ENCODE measurements at regions not wholly inside any gene's neighbourhood (a gene's known extent, or its start where the extent isn't known, plus 50 kb on each side); places are given as distances from the start of the nearest gene placed in this dataset.

GRCh38 chr11:113628912-113629311 is 77.2 kb downstream of the TMPRSS5 start:
- TF ChIP-seq EZH2phosphoT487 (IDR thresholded peaks at IDR 0.05; ENCODE audit: borderline replicate concordance) (no peak), CTCF (conservative IDR thresholded peaks at IDR 0.05; ENCODE audit: low read length) (no peak)
- Histone ChIP-seq H3K36me3 (ENCODE audit: insufficient read depth, low read length) (no peaks in the 10 kb centered on the region), H3K4me1 (ENCODE audit: insufficient read depth, low read length, poor library complexity, severe bottlenecking) (no peaks in the 10 kb centered on the region), H3K9me3 (ENCODE audit: insufficient read depth, low read depth, low read length) (no peaks in the 10 kb centered on the region), H2AFZ (ENCODE audit: low read length) (no peak overlapping the region), H3K9ac (ENCODE audit: low read depth, low read length, poor library complexity, severe bottlenecking) (no peak overlapping the region), H3F3A (ENCODE audit: low read depth) (no peaks in the 10 kb centered on the region), H3K79me2 (ENCODE audit: insufficient read depth, low read length) (no peaks in the 10 kb centered on the region), H3K27me3 (ENCODE audit: insufficient read depth, low read length, poor library complexity, severe bottlenecking) (no peaks in the 10 kb centered on the region), H3K4me3 (ENCODE audit: low read length, poor library complexity, severe bottlenecking) (no peak overlapping the region), H4K20me1 (ENCODE audit: insufficient read depth, low read length, poor library complexity, severe bottlenecking) (no peaks in the 10 kb centered on the region), H3K9me2 (replicated peaks; ENCODE audit: low read depth, low read length) (no peaks in the 10 kb centered on the region), H3K4me2 (ENCODE audit: low read depth, low read length, poor library complexity, severe bottlenecking) (no peak overlapping the region)

GRCh38 chr11:113627946-113628345 is 78.2 kb downstream of the TMPRSS5 start:
- Histone ChIP-seq H3K4me2 (ENCODE audit: low read depth, low read length, poor library complexity, severe bottlenecking) (no peak overlapping the region), H3K4me3 (ENCODE audit: low read length, poor library complexity, severe bottlenecking) (no peak overlapping the region), H3K4me1 (ENCODE audit: insufficient read depth, low read length, poor library complexity, severe bottlenecking) (no peaks in the 10 kb centered on the region), H3K36me3 (ENCODE audit: insufficient read depth, low read length) (no peaks in the 10 kb centered on the region), H3K9me3 (ENCODE audit: insufficient read depth, low read depth, low read length) (no peaks in the 10 kb centered on the region), H3K9ac (ENCODE audit: low read depth, low read length, poor library complexity, severe bottlenecking) (no peak overlapping the region), H3K79me2 (ENCODE audit: insufficient read depth, low read length) (no peaks in the 10 kb centered on the region), H3K27me3 (ENCODE audit: insufficient read depth, low read length, poor library complexity, severe bottlenecking) (no peaks in the 10 kb centered on the region), H3K9me2 (replicated peaks; ENCODE audit: low read depth, low read length) (no peaks in the 10 kb centered on the region), H4K20me1 (ENCODE audit: insufficient read depth, low read length, poor library complexity, severe bottlenecking) (no peaks in the 10 kb centered on the region), H2AFZ (ENCODE audit: low read length) (no peak overlapping the region), H3F3A (ENCODE audit: low read depth) (no peaks in the 10 kb centered on the region)
- TF ChIP-seq EZH2phosphoT487 (IDR thresholded peaks at IDR 0.05; ENCODE audit: borderline replicate concordance) (no peak), CTCF (conservative IDR thresholded peaks at IDR 0.05; ENCODE audit: low read length) (no peak)

- Histone ChIP-seq H3K9me2 (replicated peaks; ENCODE audit: low read depth, low read length) (no peaks in the 10 kb centered on the region), H3K9me3 (ENCODE audit: insufficient read depth, low read depth, low read length) (no peaks in the 10 kb centered on the region), H3K4me1 (ENCODE audit: insufficient read depth, low read length, poor library complexity, severe bottlenecking) (no peaks in the 10 kb centered on the region), H4K20me1 (ENCODE audit: insufficient read depth, low read length, poor library complexity, severe bottlenecking) (no peaks in the 10 kb centered on the region), H3F3A (ENCODE audit: low read depth) (no peaks in the 10 kb centered on the region), H3K36me3 (ENCODE audit: insufficient read depth, low read length) (no peaks in the 10 kb centered on the region), H3K4me3 (ENCODE audit: low read length, poor library complexity, severe bottlenecking) (no peak overlapping the region), H3K27me3 (ENCODE audit: insufficient read depth, low read length, poor library complexity, severe bottlenecking) (no peaks in the 10 kb centered on the region), H3K4me2 (ENCODE audit: low read depth, low read length, poor library complexity, severe bottlenecking) (no peak overlapping the region), H2AFZ (ENCODE audit: low read length) (no peak overlapping the region), H3K79me2 (ENCODE audit: insufficient read depth, low read length) (no peaks in the 10 kb centered on the region), H3K9ac (ENCODE audit: low read depth, low read length, poor library complexity, severe bottlenecking) (no peak overlapping the region)
- TF ChIP-seq EZH2phosphoT487 (IDR thresholded peaks at IDR 0.05; ENCODE audit: borderline replicate concordance) (no peak), CTCF (conservative IDR thresholded peaks at IDR 0.05; ENCODE audit: low read length) (no peak)
Measured at GRCh38 chr11:113627297-113627696, 78.8 kb downstream of the TMPRSS5 start.

Data from Loucy (cell line).